ENCODE measurements at regions not wholly inside any gene's neighbourhood (a gene's known extent, or its start where the extent isn't known, plus 50 kb on each side); places are given as distances from the start of the nearest gene placed in this dataset.

DNA sequence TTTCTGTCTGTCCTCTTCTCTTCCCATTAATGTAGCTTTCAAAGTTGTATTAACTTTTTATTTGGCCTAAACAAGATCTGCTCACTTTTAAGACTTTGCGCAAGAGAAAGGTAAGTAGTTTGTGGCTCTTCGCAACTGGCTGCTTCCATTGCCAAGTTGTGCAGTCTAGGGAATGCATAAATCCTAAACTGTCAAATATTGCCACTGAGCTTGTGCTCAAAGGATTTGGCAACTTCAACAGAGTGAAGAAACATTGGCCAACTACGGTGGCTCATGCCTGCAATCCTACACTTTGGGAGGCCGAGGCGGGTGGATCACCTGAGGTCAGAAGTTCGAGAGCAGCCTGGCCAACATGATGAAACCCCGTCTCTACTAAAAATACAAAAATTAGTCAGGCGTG is 826.4 kb downstream of the EPHA4 start:
- TF ChIP-seq, protein P1, sequence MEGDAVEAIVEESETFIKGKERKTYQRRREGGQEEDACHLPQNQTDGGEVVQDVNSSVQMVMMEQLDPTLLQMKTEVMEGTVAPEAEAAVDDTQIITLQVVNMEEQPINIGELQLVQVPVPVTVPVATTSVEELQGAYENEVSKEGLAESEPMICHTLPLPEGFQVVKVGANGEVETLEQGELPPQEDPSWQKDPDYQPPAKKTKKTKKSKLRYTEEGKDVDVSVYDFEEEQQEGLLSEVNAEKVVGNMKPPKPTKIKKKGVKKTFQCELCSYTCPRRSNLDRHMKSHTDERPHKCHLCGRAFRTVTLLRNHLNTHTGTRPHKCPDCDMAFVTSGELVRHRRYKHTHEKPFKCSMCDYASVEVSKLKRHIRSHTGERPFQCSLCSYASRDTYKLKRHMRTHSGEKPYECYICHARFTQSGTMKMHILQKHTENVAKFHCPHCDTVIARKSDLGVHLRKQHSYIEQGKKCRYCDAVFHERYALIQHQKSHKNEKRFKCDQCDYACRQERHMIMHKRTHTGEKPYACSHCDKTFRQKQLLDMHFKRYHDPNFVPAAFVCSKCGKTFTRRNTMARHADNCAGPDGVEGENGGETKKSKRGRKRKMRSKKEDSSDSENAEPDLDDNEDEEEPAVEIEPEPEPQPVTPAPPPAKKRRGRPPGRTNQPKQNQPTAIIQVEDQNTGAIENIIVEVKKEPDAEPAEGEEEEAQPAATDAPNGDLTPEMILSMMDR (IDR thresholded peaks at IDR 0.05; ENCODE audit: low read depth, low read length, poor library complexity, severe bottlenecking): no peak
- TF ChIP-seq EZH2phosphoT487 (IDR thresholded peaks at IDR 0.05; ENCODE audit: borderline replicate concordance, low read length): no peak
